PC-3 (cell line): ENCODE measurements at regions not wholly inside any gene's neighbourhood (a gene's known extent, or its start where the extent isn't known, plus 50 kb on each side); places are given as distances from the start of the nearest gene placed in this dataset.

Experiments used
- CTCF ChIP-seq: fragments of 300-600 bp; sonication (generic); conservative IDR thresholded peaks from 2 replicates; pipeline ENCODE4 v1.5.1; 2017; ENCODE audit warnings: antibody characterized with exemption, low read depth, mild to moderate bottlenecking, low read length
- EZH2 ChIP-seq: fragments of 300-600 bp; sonication (generic); IDR thresholded peaks from one replicate; pipeline ENCODE4 v1.6.1; 2017; ENCODE audit warnings: antibody characterized with exemption, mild to moderate bottlenecking, low read length; ENCODE audit not compliant: unreplicated experiment

GRCh38 chr3:69438476-69438875 lies 52.6 kb upstream of the FRMD4B start:
- no peak for TF ChIP-seq CTCF
- TF ChIP-seq EZH2, result no peak
